ENCODE measurements at regions not wholly inside any gene's neighbourhood (a gene's known extent, or its start where the extent isn't known, plus 50 kb on each side); places are given as distances from the start of the nearest gene placed in this dataset.

GRCh38 chr5:165573445-165573844 is 2068.0 kb downstream of the MAT2B start (continued):
- TF ChIP-seq RELB (IDR thresholded peaks at IDR 0.05; ENCODE audit: low read depth) (no peak), RCOR1 (conservative IDR thresholded peaks at IDR 0.05; ENCODE audit: low read depth, low read length) (no peak), PRDM15 (CRISPR knock-in tag; IDR thresholded peaks at IDR 0.05) (no peak), HSF1 (IDR thresholded peaks at IDR 0.05; ENCODE audit: low read depth, low read length) (no peak), NR2C1 (IDR thresholded peaks at IDR 0.05) (no peak), IRF5 (IDR thresholded peaks at IDR 0.05; ENCODE audit: borderline replicate concordance) (no peak), YBX1 (IDR thresholded peaks at IDR 0.05) (no peak), CHD1 (IDR thresholded peaks at IDR 0.05; ENCODE audit: low read depth, low read length) (no peak), TBL1XR1 (IDR thresholded peaks at IDR 0.05; ENCODE audit: low read depth, low read length) (no peak)

All from GM12878 (cell line).